ENCODE measurements at regions not wholly inside any gene's neighbourhood (a gene's known extent, or its start where the extent isn't known, plus 50 kb on each side); places are given as distances from the start of the nearest gene placed in this dataset.
"Not testable (repeated sequence)": the region's sequence is repeated elsewhere in the genome, so short reads cannot be mapped to it uniquely, and the experiment has no call there.

DNA sequence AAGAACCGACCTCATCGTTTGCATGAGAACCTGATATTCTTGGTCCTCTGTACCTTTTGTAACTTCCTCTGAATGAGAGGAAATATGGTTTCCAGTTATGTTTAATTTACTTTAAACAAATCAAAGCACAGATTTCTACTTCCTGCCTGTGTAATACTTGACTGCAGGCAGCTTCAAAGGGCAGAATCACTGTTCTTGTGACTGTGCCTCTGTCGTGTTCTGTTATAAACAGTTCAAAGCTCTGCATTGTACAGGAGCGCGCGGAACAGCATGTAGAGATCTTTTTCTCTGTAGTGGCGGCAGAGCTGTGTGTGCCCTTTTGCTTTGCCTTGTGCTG lies 73.2 kb upstream of the CLDN5 start:
- DNase-seq, result no peak
- no peak for FAIRE-seq
- Histone ChIP-seq H3K36me3 (ENCODE audit: control insufficient read depth in 3 of 3, insufficient read depth in 2 of 3, low read depth in 1 of 3, low read length in 3 of 3) (no peaks in the 10 kb centered on the region), H3K4me1 (ENCODE audit: control insufficient read depth in 3 of 3, insufficient read depth in 2 of 3, low read depth in 1 of 3, low read length in 2 of 3) (no peaks in the 10 kb centered on the region), H3K4me3 (ENCODE audit: low read depth in 1 of 3, low read length in 3 of 3) (no peak overlapping the region), H3K9me3 (ENCODE audit: control insufficient read depth in 2 of 2, insufficient read depth in 1 of 2, low read depth in 1 of 2, low read length in 1 of 2) (no peaks in the 10 kb centered on the region), H3K27me3 (ENCODE audit: control insufficient read depth in 3 of 3, insufficient read depth in 3 of 3, low read length in 3 of 3) (no peaks in the 10 kb centered on the region), H3K27ac (ENCODE audit: low read depth in 1 of 3, low read length in 2 of 3) (no peak overlapping the region)
- 51 to 66% (median 51%) methylated on average over 7 of the region's 7 CpGs for WGBS, 3 donors

DNA sequence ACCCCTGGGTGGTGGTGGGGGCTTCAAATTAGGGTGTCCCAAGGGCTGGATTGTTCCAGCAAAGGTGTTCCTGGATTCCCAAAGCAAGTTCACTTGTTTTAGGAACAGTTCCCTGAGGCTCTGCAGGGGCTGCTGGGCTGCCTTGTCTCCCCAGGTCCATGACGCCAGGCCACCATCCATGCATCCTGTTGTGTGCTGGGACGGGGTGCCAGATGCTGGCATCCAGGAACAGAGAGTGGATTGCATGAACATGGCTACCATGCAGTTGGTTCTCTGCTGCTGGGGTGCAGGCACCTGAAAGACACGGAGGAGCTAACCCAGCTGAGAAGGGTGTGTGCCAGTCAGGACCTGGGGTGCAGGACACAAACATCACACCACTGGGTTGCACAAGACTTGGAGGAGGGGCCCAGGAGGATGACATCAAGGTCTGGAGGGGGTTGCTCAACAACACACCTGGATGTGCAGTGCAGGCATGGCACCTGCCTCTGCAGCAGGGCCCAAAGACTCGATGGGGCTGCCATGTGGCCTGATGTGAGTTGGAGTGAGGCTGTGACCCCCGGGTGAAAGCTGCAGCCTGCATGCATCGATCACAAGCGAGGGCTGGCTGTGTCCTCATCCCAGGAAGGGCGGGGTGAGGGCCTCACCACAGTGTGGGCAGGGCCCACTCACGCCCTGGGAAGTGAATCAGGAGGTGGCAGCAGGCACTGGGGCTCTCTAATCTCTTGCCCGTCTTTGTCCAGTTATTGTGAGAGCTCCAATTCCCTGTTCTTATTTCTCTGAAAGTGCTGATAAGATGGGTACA lies 74.0 kb upstream of the CLDN5 start:
- H3K27ac ChIP-seq (ENCODE audit: low read depth in 1 of 3, low read length in 2 of 3), result peak overlapping the region in 1 of 3 donors; percentile 12
- 29 to 50% (median 39%) methylated on average over 10 of the region's 10 CpGs for WGBS, 3 donors
- H3K27me3 ChIP-seq (ENCODE audit: control insufficient read depth in 3 of 3, insufficient read depth in 3 of 3, low read length in 3 of 3), result no peaks in the 10 kb centered on the region
- FAIRE-seq, result no peak
- H3K4me3 ChIP-seq (ENCODE audit: low read depth in 1 of 3, low read length in 3 of 3), result no peak overlapping the region
- no peaks in the 10 kb centered on the region for H3K36me3 ChIP-seq (ENCODE audit: control insufficient read depth in 3 of 3, insufficient read depth in 2 of 3, low read depth in 1 of 3, low read length in 3 of 3)
- no peaks in the 10 kb centered on the region for H3K9me3 ChIP-seq (ENCODE audit: control insufficient read depth in 2 of 2, insufficient read depth in 1 of 2, low read depth in 1 of 2, low read length in 1 of 2)
- no peak for DNase-seq
- H3K4me1 ChIP-seq (ENCODE audit: control insufficient read depth in 3 of 3, insufficient read depth in 2 of 3, low read depth in 1 of 3, low read length in 2 of 3), result no peaks in the 10 kb centered on the region

DNA sequence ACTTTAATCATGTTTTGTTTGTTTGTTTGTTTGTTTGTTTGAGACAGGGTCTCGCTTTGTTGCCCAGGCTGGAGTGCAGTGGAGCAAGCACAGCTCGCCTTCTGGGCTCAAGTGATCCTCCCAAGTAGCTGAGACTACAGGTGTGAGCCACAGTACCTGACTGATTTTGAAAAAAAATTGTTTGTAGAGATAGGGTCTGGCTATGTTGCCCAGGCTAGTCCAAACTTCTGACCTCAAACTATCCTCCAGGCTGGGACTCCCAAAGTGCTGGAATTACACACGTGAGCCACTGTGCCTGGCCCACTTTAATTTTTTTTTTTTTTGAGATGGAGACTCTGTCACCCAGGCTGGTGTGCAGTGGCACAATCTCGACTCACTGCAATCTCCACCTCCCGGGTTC lies 74.8 kb upstream of the CLDN5 start:
- Histone ChIP-seq H3K27ac (ENCODE audit: low read depth in 1 of 3, low read length in 2 of 3) (no peak overlapping the region), H3K27me3 (ENCODE audit: control insufficient read depth in 3 of 3, insufficient read depth in 3 of 3, low read length in 3 of 3) (no peaks in the 10 kb centered on the region), H3K4me3 (ENCODE audit: low read depth in 1 of 3, low read length in 3 of 3) (no peak overlapping the region), H3K4me1 (ENCODE audit: control insufficient read depth in 3 of 3, insufficient read depth in 2 of 3, low read depth in 1 of 3, low read length in 2 of 3) (no peaks in the 10 kb centered on the region), H3K9me3 (ENCODE audit: control insufficient read depth in 2 of 2, insufficient read depth in 1 of 2, low read depth in 1 of 2, low read length in 1 of 2) (no peaks in the 10 kb centered on the region), H3K36me3 (ENCODE audit: control insufficient read depth in 3 of 3, insufficient read depth in 2 of 3, low read depth in 1 of 3, low read length in 3 of 3) (no peaks in the 10 kb centered on the region)
- DNase-seq (no peak), FAIRE-seq (no peak)
- WGBS, 3 donors, result 85 to 90% (median 90%) methylated on average over 5 of the region's 5 CpGs

GRCh38 chr22:19599626-19600243 lies 75.5 kb upstream of the CLDN5 start:
- Histone ChIP-seq H3K36me3 (ENCODE audit: control insufficient read depth in 3 of 3, insufficient read depth in 2 of 3, low read depth in 1 of 3, low read length in 3 of 3) (no peaks in the 10 kb centered on the region), H3K4me1 (ENCODE audit: control insufficient read depth in 3 of 3, insufficient read depth in 2 of 3, low read depth in 1 of 3, low read length in 2 of 3) (no peaks in the 10 kb centered on the region), H3K4me3 (ENCODE audit: low read depth in 1 of 3, low read length in 3 of 3) (no peak overlapping the region), H3K27ac (ENCODE audit: low read depth in 1 of 3, low read length in 2 of 3) (no peak overlapping the region), H3K9me3 (ENCODE audit: control insufficient read depth in 2 of 2, insufficient read depth in 1 of 2, low read depth in 1 of 2, low read length in 1 of 2) (no peaks in the 10 kb centered on the region), H3K27me3 (ENCODE audit: control insufficient read depth in 3 of 3, insufficient read depth in 3 of 3, low read length in 3 of 3) (no peaks in the 10 kb centered on the region)
- 73 to 79% (median 77%) methylated on average over 12 of the region's 12 CpGs for WGBS, 3 donors
- no peak for FAIRE-seq
- no peak for DNase-seq

- H3K4me1 ChIP-seq (ENCODE audit: control insufficient read depth in 3 of 3, insufficient read depth in 2 of 3, low read depth in 1 of 3, low read length in 2 of 3); FAIRE-seq; H3K27me3 ChIP-seq (ENCODE audit: control insufficient read depth in 3 of 3, insufficient read depth in 3 of 3, low read length in 3 of 3); H3K9me3 ChIP-seq (ENCODE audit: control insufficient read depth in 2 of 2, insufficient read depth in 1 of 2, low read depth in 1 of 2, low read length in 1 of 2); H3K4me3 ChIP-seq (ENCODE audit: low read depth in 1 of 3, low read length in 3 of 3); DNase-seq; H3K36me3 ChIP-seq (ENCODE audit: control insufficient read depth in 3 of 3, insufficient read depth in 2 of 3, low read depth in 1 of 3, low read length in 3 of 3); H3K27ac ChIP-seq (ENCODE audit: low read depth in 1 of 3, low read length in 2 of 3): not testable (repeated sequence)
- 75 to 89% (median 79%) methylated on average over 4 of the region's 4 CpGs for WGBS, 3 donors
These were observed 79.1 kb upstream of the CLDN5 start for GRCh38 chr22:19603346-19603745.

GRCh38 chr22:19603767-19604166 lies 79.6 kb upstream of the CLDN5 start:
- 58 to 78% (median 59%) methylated on average over 3 of the region's 3 CpGs for WGBS, 3 donors
- Histone ChIP-seq H3K9me3 (ENCODE audit: control insufficient read depth in 2 of 2, insufficient read depth in 1 of 2, low read depth in 1 of 2, low read length in 1 of 2) (no peaks in the 10 kb centered on the region), H3K27ac (ENCODE audit: low read depth in 1 of 3, low read length in 2 of 3) (no peak overlapping the region)

GRCh38 chr22:19604711-19605268 lies 80.6 kb upstream of the CLDN5 start:
- no peak overlapping the region for H3K27ac ChIP-seq (ENCODE audit: low read depth in 1 of 3, low read length in 2 of 3)
- H3K4me3 ChIP-seq (ENCODE audit: low read depth in 1 of 3, low read length in 3 of 3), result no peak overlapping the region
- H3K9me3 ChIP-seq (ENCODE audit: control insufficient read depth in 2 of 2, insufficient read depth in 1 of 2, low read depth in 1 of 2, low read length in 1 of 2), result no peaks in the 10 kb centered on the region
- peaks cover 0 to 5% (median 3%) of the 10 kb centered on the region in 3 donors for H3K27me3 ChIP-seq (ENCODE audit: control insufficient read depth in 3 of 3, insufficient read depth in 3 of 3, low read length in 3 of 3)
- H3K4me1 ChIP-seq (ENCODE audit: control insufficient read depth in 3 of 3, insufficient read depth in 2 of 3, low read depth in 1 of 3, low read length in 2 of 3), result no peaks in the 10 kb centered on the region
- 66 to 73% (median 73%) methylated on average over 9 of the region's 9 CpGs for WGBS, 3 donors
- DNase-seq (no peak), FAIRE-seq (no peak)
- no peaks in the 10 kb centered on the region for H3K36me3 ChIP-seq (ENCODE audit: control insufficient read depth in 3 of 3, insufficient read depth in 2 of 3, low read depth in 1 of 3, low read length in 3 of 3)

More at GRCh38 chr22:19603767-19604166, 79.6 kb upstream of the CLDN5 start:
- no peaks in the 10 kb centered on the region for H3K36me3 ChIP-seq (ENCODE audit: control insufficient read depth in 3 of 3, insufficient read depth in 2 of 3, low read depth in 1 of 3, low read length in 3 of 3)
- no peaks in the 10 kb centered on the region for H3K4me1 ChIP-seq (ENCODE audit: control insufficient read depth in 3 of 3, insufficient read depth in 2 of 3, low read depth in 1 of 3, low read length in 2 of 3)
- no peak overlapping the region for H3K4me3 ChIP-seq (ENCODE audit: low read depth in 1 of 3, low read length in 3 of 3)
- H3K27me3 ChIP-seq (ENCODE audit: control insufficient read depth in 3 of 3, insufficient read depth in 3 of 3, low read length in 3 of 3), result peaks cover 0 to 5% (median 3%) of the 10 kb centered on the region in 3 donors
- no peak for FAIRE-seq
- DNase-seq, result peak; percentile 18 to 61

DNA sequence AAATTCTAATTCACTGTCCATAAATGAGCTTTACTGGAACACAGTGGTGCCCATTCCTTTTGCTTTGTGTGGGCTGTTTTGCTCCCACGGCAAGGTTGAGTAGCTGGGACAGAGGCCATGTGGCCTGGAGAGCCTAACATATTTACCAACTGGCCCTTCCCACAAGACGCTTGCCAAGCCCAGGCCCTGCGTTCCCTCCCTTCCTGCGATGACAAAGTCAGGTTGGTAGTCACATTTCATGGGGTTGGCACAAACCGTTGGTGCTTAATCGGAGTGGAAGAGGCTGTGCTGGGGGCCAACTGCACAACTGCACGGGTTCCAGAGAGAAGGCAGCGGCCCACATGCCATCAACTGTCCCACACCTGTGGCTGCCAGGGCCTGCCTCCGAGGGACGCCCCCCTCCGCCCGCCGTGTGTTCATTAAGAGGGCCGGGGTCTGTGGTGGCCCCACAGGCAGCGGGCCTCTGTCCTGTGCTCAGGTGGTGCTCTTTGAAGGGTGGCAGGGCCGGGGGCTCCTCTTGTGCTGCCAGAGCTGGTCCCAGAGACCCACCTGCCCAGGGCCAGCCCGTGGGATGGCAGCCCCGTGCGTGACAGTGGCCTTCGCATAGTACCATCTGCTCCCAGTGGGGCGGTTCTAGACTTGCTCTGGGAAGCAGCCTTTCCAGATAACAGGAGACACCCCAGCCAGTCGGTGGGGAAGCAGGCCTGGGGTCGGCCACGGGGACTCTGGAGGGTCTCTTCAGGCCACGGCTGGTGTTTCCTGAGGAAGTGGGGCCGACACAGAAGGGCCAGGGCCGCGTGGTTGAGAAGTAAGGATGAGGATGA lies 81.5 kb upstream of the CLDN5 start:
- H3K27me3 ChIP-seq (ENCODE audit: control insufficient read depth in 3 of 3, insufficient read depth in 3 of 3, low read length in 3 of 3), result peaks cover 0 to 5% (median 3%) of the 10 kb centered on the region in 3 donors
- H3K4me3 ChIP-seq (ENCODE audit: low read depth in 1 of 3, low read length in 3 of 3), result no peak overlapping the region
- DNase-seq (no peak), FAIRE-seq (no peak)
- H3K4me1 ChIP-seq (ENCODE audit: control insufficient read depth in 3 of 3, insufficient read depth in 2 of 3, low read depth in 1 of 3, low read length in 2 of 3), result no peaks in the 10 kb centered on the region
- H3K27ac ChIP-seq (ENCODE audit: low read depth in 1 of 3, low read length in 2 of 3), result no peak overlapping the region
- H3K36me3 ChIP-seq (ENCODE audit: control insufficient read depth in 3 of 3, insufficient read depth in 2 of 3, low read depth in 1 of 3, low read length in 3 of 3), result no peaks in the 10 kb centered on the region
- 80 to 82% (median 82%) methylated on average over 27 to 28 of the region's 28 CpGs for WGBS, 3 donors
- no peaks in the 10 kb centered on the region for H3K9me3 ChIP-seq (ENCODE audit: control insufficient read depth in 2 of 2, insufficient read depth in 1 of 2, low read depth in 1 of 2, low read length in 1 of 2)
